HG02798 (cell line): ENCODE measurements at regions not wholly inside any gene's neighbourhood (a gene's known extent, or its start where the extent isn't known, plus 50 kb on each side); places are given as distances from the start of the nearest gene placed in this dataset.
A peak's percentile ranks its signal among the peaks of the same experiment; 100 is the strongest.
"Not testable (repeated sequence)": the region's sequence is repeated elsewhere in the genome, so short reads cannot be mapped to it uniquely, and the experiment has no call there.

Source experiments
- ATAC-seq: cut with Tn5 transposase; IDR thresholded peaks from one replicate; pipeline ENCODE4 v1.9.1; 2021; ENCODE audit warnings: mild to moderate bottlenecking; ENCODE audit not compliant: unreplicated experiment, poor library complexity

DNA sequence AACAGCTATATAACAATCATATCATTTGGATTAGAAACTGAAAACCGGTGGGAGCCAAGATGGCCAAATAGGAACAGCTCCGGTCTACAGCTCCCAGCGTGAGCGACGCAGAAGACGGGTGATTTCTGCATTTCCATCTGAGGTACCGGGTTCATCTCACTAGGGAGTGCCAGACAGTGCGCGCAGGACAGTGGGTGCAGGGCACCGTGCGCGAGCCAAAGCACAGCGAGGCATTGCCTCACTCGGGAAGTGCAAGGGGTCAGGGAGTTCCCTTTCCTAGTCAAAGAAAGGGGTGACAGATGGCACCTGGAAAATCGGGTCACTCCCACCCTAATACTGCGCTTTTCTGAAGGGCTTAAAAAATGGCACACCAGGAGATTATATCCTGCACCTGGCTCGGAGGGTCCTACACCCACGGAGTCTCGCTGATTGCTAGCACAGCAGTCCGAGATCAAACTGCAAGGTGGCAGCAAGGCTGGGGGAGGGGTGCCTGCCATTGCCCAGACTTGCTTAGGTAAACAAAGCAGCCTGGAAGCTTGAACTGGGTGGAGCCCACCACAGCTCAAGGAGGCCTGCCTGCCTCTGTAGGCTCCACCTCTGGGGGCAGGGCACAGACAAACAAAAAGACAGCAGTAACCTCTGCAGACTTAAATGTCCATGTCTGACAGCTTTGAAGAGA, 1041.5 kb downstream of the SLC6A15 start:
- not testable (repeated sequence) for ATAC-seq

DNA sequence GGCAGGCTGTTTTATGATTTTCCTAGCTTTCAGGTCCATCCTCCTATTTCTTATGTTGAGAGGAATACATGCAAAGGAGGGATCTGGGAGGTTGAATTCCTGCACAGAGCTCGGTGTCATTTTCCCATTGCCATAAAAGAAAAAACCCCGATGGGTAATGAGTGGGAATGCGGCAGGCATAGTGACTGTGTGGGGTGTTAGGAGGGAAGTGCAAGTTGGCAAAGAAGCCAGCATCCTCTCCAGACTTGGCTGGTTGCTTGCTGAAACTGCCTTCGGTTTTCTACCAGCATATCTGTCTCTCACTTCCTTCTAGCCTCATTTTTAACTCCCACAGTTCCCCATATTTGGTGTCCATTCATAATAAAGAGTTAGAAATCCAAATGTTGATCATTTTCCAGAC, 1046.1 kb downstream of the SLC6A15 start:
- no peak for ATAC-seq

DNA sequence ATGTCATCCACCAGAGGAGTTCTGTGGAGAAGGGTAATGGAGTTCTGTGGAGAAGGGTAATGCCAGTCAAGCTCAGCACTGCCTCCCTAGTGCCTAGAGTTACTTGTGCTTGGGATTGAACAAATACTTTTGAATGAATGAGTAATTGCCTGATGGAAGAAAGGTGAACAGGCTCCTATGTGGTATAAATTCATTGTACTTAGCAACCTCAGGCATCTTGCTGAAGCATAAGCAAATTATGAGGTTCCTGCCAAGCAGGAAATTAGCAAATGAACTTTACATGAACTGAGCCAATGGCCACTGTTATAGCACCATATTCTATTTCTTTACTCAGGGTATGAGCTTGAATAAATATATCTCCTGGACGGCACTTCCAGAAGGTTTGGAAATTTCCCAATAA, 1047.2 kb downstream of the SLC6A15 start:
- ATAC-seq, result no peak

DNA sequence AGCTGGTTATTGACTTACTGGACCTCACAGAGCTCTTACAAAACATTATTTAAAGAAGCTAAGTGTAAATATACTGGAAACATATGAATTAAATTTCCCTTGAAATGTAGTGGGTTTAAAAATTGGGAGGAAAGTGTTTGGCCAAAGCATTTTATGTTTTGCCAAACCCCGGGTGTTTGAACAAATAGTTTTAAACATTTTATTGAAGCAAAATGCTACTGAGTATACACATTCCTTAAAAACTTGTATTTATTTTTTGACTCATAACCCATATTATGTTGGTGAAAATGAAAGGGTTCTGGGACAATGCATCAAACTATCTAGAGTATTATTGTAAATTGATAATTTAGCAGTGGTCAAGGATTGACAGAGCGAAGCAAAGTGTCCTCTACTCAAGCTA, 1048.5 kb downstream of the SLC6A15 start:
- no peak for ATAC-seq

DNA sequence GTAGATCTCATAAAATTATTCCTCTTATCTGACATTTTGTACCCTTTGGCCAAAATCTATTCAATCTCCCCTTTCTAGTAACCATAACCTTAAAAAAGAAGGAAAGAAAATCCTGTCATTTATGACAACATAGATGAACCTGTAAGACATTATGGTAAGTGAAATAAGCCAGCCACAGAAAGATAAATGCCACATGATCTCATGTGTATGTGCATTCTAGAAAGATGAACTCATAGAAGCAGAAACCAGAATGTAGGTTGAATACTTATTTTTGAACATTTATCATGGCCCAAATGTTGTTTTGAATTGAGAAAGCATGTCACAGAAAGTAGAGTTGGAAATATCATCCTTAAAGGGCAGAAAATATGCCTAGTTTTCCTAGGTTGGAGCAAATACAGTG, 1053.6 kb downstream of the SLC6A15 start:
- no peak for ATAC-seq

DNA sequence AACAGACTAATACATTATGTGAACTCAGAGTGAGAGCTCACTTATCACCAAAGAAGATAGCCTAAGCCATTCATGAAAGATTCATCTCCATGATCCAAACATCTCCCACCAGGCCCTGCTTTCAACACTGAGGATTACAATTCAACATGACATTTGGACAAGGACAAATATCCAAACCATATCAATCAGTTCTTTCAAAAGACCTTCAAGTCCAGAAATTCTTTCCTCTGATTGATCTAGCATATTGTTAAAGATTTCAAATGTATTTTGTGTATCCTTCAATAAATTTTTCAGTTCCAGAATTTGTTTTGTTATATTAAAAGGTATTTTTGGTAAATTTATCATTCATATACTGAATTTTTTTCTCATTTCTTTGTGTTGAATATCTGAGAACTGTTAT, 1055.8 kb downstream of the SLC6A15 start:
- no peak for ATAC-seq

DNA sequence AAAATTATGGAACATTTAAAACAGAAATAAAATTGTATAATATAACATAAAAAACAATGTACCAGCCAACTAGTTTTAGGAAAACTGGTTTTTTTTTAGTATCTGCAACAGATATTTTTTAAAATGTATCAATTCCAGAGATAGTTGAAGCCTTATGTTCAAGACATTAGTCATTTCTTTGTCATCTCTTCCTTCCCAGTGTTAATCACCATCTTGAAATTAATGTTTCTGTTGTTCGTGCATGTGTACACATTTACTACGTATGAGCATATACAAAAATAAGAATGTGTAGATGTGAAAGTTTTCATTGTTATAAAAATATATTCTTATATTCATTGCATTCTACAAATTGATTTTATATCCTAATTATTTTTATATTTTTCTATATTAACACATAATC, 1062.1 kb downstream of the SLC6A15 start:
- ATAC-seq, result no peak

DNA sequence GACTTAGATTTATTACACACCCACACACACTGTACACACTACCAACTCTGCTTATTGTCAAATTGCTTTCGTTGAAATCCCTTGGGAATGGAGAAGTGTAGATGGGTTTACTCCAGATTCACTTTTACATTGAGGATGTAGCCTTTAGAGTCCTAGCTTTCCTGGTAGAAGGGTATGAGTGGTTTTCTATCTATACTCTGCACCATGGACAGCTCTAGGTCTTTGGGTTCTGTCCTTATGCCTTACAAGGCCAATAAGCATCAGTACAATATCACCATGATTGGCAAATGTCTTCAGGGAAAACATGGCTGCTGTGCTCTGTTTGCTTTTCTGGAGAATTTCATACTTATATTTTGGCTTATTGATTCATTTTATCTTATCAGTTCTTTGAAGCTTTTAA, 1063.9 kb downstream of the SLC6A15 start:
- no peak for ATAC-seq

DNA sequence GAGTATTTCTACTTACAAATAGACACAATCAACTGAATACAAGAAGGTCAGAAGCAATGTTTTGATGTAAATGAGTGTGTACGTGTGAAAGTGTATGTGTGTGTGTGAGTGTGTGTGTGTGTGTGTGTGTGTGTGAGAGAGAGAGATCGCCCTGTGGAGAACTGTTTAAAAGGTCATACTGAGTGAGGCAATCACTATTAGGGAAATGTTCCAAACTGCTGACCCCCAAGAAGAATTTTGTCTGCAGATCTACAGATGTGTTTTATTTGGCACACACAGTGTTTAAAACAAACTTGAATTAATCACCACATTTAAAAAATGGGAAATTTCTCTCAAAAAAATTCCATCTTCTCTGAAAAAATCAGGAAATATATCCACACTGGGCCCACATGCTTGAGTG, 1069.1 kb downstream of the SLC6A15 start:
- no peak for ATAC-seq

DNA sequence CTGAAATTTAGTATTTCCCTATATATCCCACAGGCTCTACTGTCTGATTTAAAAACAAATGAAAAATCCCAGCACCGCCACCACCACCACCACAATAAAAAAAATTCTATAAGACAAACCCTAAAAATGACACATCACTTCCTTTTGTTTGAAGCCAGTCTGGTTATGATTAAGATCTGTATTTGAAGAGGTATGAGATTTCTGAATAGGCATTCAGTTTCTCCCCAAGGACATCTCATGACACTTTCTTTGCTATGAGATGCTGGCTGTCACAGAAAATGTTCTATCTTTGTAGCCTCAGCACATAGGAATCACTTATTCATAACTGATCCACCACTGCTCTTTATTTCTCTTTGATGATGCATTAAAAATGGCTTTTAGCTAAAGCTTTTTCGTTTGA, 1071.0 kb downstream of the SLC6A15 start:
- no peak for ATAC-seq

DNA sequence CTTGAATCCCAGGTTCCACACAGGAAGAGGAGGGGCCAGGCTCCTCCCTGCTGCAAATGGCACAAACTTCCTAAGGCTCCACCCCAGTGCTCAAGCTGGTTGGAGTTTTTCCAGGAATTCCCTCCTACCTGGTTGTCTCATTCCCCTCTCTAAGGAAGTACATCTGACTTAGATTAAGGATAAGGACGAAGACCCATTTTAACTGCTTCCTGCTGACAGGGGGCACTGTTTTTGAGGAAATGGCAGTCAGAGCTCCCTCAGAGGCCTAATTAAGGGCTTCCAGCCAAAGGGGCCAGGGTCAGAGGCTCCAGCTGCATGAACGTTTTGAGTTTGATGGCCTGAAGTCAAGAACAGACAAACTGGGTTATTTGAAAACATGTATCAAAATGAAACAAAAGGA, 1084.7 kb downstream of the SLC6A15 start:
- no peak for ATAC-seq

DNA sequence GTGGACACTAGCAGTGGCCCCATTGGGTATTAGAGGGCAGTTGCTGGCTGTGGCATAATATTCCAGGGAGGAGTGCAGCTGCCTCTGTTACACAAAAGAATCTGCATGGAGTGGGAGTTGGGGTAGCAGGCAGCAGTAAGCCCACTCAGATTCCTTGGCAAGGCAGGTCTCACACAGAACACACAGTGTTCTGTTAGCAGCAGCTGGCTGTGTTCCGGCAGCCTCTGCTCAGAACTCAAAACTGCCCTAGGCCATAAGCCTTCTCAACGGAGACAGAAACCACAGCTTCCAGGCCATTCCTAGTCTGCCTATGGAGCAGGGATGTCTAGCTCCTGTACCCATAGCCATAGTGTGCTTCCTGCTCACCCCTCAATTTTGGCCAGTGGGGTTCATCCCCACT, 1085.4 kb downstream of the SLC6A15 start:
- no peak for ATAC-seq

DNA sequence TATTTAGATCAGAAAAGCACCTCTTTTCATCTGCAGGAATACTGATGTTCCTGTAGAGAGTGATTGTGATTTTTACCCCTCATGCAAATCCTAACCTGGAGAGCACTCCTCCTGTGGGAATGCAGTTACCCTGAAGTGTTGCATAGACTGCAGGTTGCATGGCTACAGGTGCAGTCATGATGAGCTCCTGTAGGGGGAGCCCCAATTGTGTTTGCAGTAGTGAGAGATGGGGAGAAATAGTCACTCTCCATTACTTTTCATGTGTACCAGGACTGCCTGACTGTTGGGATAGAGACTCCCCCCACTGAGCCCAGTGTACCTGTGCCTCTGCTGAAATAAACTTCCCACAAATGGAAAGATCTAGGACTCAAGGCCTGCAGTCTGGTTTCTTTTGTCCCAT, 1086.5 kb downstream of the SLC6A15 start:
- ATAC-seq, result peak; percentile 73

DNA sequence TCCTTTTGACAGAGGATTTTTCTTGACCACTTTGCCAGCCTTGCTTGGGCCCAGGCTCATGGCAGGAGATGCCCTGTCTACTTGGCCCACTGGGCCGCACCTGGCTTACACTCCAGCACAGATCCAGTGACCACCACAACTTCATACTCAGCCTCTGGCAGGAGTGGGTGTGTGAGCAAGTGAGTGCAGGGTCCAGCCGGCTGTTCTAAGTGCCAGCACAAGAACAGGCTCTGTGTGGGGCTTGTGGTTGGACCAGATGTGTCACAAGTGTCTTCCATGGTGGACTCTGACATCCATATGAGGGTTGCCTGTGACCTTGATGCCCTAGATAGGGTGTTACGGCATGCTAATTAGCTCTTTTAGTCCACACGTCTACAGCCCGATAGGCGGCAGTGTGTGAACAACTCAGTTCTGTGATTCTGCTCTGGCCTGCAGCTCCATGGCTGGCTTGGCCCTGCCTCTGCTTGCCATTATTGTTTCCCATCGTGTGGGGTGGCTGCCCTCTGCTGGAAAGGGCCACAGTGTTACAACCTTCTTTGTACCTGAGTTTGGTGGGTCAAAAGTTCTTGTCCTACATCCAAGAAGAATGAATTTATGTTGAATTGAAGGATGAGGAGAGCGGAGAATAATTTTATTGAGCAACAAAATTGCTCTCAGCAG, 1089.1 kb downstream of the SLC6A15 start:
- ATAC-seq, result peak; percentile 93

DNA sequence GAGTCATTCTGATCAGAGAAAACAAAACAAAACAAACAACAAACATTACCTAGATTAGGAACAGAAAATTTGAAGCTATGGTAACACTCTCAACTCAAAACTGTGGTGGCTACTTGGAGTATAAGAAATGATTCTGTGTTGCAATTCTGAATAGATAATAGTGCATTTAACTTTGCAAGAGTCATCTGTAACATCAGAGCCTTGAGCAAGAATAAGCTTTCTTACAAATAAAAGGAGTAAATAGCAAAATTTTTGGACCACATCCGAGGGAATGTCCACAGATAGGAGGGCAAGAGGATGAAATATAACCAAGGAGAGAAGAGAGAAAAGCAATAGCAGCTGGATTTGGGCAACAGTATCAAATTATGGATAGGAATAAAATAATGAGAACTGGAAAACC, 1090.6 kb downstream of the SLC6A15 start:
- ATAC-seq, result no peak

DNA sequence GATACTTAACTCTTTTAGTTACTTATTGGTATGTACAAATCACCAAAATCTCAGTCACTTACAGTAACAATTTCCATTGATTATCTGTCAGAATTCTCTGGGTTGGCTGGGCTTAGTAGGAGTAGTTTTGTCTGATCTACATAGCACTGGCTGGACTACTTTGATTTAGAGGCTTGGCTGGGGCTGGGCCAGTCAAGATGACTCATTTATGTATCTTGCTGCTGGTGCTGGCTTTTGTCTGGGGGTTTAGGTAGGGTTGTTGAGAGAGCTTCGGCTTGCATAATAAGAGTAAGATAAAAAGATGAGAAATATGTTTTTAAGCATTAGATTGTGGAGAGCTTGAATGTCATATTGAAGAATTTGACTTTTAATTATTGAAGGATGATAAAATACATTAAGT, 1093.7 kb downstream of the SLC6A15 start:
- no peak for ATAC-seq

DNA sequence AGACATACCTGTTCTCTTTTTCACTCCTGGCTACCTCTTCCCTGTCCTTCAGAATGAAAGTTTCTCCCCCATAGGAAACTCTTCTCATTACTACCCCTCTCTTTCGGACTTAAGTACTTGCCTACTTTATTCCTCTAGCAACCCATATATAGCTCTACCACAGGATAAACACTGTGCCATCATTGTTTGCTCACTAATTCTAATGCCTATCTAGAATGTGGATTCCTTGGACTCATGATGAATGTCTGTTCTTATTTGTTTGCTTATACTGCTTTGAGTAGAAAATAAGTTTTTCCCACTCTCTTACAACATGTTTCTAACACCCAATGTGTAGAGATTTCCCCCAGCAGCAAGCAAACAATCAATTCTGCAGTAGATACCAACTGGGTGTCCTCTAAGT, 1094.9 kb downstream of the SLC6A15 start:
- ATAC-seq, result no peak

DNA sequence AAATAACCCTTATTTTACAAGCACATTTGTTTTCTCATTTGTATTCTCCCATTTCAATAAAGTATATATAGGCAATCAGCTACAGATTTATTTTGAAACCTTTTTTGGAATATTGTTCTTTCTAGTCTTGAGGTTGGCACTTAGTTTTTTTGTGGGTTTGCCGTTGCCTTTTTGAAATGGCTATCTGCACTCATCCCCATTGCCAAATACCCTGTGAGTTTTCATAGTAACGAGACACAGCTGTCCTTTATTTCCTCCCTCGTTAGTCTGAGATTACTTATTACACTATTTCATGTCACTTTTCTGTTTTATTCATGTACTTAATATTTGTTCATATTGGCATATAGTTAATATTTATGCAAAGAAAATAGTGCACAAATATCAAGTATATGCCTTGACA, 1104.0 kb downstream of the SLC6A15 start:
- ATAC-seq, result no peak

DNA sequence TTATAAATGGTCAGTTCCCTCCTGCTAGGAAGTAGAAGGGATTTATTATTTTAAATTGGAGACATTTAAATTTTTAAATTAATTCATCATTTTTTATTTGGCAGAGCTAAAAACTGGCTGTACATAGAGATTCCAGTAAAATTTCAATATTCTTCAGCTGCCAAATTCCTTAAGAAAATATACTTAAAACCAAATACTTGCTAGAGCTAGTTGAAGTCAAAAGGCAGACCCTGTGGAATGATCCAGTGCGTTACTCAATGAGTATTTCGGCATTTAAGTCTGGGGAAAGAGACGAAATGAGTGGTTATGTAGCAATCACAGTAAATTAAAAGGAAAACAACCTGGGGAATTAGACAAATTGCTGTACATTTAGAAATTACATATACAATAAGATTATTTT, 1104.7 kb downstream of the SLC6A15 start:
- no peak for ATAC-seq

DNA sequence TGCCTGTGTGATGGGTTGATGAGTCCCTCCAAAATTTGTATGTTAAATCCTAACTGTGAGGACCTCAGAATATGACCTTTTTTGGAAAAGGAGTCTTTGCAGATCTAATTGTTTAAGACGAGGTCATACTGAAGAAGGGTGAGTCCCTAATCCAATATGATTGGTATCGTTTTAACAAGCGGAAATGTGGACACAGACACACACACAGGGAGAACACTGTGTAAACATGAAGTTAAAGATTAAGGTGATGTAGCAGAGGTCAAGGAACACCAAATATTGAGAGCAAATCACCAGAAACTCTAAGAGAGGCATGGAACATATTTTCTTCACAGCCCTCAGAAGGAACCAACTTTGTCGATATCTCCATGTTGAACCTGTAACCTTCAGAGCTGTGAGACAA, 1106.7 kb downstream of the SLC6A15 start:
- no peak for ATAC-seq

DNA sequence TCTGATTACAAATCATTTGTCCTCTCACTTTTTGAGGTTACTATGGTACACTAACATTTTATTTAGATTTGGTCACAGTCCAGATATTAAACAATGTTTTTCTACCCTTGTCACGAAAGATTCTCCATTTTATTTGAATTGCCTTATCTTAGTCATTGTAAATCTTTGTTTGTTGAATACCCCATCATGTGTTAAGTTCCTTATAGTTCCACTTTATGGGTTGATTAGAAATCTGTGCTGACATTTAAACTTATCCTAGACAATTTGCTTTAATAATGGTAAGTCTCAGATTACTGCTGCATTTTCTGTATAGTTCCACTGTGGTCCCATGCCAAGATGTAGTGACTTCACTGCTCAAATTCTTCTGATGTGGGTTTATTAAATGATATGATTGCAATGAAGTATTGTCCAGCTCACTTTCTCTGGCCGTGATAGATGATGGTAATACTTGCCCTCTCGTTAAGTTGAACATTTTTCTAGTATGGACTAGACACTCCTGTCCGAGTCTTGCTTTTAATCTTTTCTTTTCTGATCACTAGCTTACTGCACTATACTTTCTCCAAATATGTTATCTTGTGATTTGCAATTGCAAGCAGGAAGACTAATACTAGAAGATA, 1107.3 kb downstream of the SLC6A15 start:
- no peak for ATAC-seq

DNA sequence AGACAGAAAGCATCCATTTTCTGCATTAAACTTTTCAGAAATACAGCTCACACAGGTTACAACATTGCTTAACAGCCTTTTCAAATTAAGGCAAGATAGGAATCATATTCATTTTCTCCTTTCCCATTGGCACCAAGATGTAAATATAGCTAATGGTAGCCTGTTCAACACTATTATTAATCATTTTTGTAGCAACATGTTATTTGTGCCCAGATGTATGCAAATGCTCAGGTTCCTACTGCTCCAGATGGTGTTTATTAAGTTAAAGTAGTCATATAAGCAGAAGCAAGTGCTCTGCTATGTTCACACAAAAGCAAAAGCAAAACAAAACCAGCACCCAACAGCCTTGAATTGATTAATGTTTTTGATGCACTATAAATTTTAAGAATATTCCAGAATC, 1110.6 kb downstream of the SLC6A15 start:
- ATAC-seq, result no peak
